Transverse colon (tissue), 4 donors: ENCODE measurements at regions not wholly inside any gene's neighbourhood (a gene's known extent, or its start where the extent isn't known, plus 50 kb on each side); places are given as distances from the start of the nearest gene placed in this dataset.
"Not testable (repeated sequence)": the region's sequence is repeated elsewhere in the genome, so short reads cannot be mapped to it uniquely, and the experiment has no call there.

Experiments used
- DNase-seq: peaks from one replicate; pipeline ENCODE4 v3.0.0-alpha.2; 2019
- H3K27ac ChIP-seq, 4 donors: fragments of 200-600 bp; sonication (generic); 2 replicates each; pipeline ENCODE4 v1.5.1; 2016 to 2018; ENCODE audit warnings: inconsistent platforms in 4 of 4
- H3K27me3 ChIP-seq: fragments of 200-600 bp; sonication (generic); 2 replicates; pipeline ENCODE4 v1.5.1; 2017; ENCODE audit warnings: inconsistent platforms
- H3K36me3 ChIP-seq, 4 donors: fragments of 200-600 bp; sonication (generic); 2 replicates each; pipeline ENCODE4 v1.5.1; 2017 to 2019; ENCODE audit warnings: inconsistent platforms in 4 of 4
- H3K4me1 ChIP-seq, 4 donors: fragments of 200-600 bp; sonication (generic); 2 replicates each; pipeline ENCODE4 v1.5.1; 2017 to 2020; ENCODE audit warnings: inconsistent platforms in 4 of 4
- H3K4me3 ChIP-seq, 4 donors: fragments of 200-600 bp; sonication (generic); 1 replicate in 1 of 4; 2 replicates in 3 of 4; pipeline versions ENCODE4 v1.5.1 to v1.6.1; 2017 to 2019; ENCODE audit warnings: inconsistent platforms in 4 of 4
- H3K9me3 ChIP-seq, 2 donors: fragments of 200-600 bp; sonication (generic); 2 replicates each; pipeline ENCODE4 v1.5.1; 2017 to 2019; ENCODE audit warnings: inconsistent platforms in 2 of 2
- CTCF ChIP-seq, 5 experiments: fragments of 200-600 bp in 3 of 5; fragments of 450-650 bp in 2 of 5; sonication (generic) in 3 of 5; IDR thresholded peaks; 1 replicate in 2 of 5; 2 replicates in 3 of 5; pipeline ENCODE4 v1.5.1; 2016 to 2017; ENCODE audit warnings: antibody characterized with exemption in 5 of 5, inconsistent platforms in 3 of 5, mild to moderate bottlenecking in 2 of 5, moderate library complexity in 1 of 5
- EP300 ChIP-seq: sonication (generic); formaldehyde crosslinking; IDR thresholded peaks from one replicate; pipeline ENCODE4 v1.6.1; 2017; ENCODE audit warnings: antibody characterized with exemption, low read depth
- POLR2A ChIP-seq: fragments of 450-650 bp; IDR thresholded peaks from one replicate; pipeline ENCODE4 v1.6.1; 2016; ENCODE audit warnings: antibody characterized with exemption, mild to moderate bottlenecking, moderate library complexity
- POLR2AphosphoS5 ChIP-seq, 3 donors: sonication (generic); formaldehyde crosslinking; IDR thresholded peaks; one replicate each; pipeline ENCODE4 v1.6.1; 2016; ENCODE audit warnings: antibody characterized with exemption in 3 of 3
- WGBS, 2 donors: methylation state at CpG; one replicate each; pipeline ENCODE4 v1.1.5; 2018; ENCODE audit warnings: low coverage in 1 of 2; 5-methylcytosine and 5-hydroxymethylcytosine counted together
- in situ Hi-C, 4 donors: fragments of 200-750 bp; cut with MboI; loops; one replicate each; pipeline versions ENCODE4 v1.15.0 to v1.15.1; 2017; ENCODE audit warnings: low sequenced_read_pairs in 3 of 4, low pct_ligation_motif_present in 1 of 4, low pct_unique_long_range_greater_than_20kb in 1 of 4
- intact Hi-C: fragments of 100-400 bp; cut with DNase I; formaldehyde crosslinking; loops from one replicate; pipeline ENCODE4 v1.15.1; 2023; ENCODE audit warnings: low total_unique reads

DNA sequence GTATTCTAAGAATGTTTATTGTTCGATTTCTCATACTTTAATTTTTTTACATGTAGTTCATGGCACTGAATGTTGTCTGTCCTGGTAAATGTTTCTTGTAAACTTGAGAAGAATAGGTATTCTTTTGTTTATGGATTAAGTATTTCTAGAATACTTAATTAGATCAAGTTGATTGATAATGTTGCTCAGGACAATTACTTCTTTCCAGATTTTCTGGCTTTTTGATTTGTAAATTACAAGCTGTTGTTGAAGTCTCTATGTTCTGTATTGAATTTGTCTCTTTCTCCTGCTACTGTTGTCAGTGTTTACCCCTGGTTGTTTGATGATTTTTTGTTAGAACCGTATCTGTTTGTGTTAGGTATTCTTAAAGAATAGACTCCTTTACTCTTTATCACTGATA is 1720.9 kb upstream of the AGA start:
- 69 to 71% methylated on average over 2 of the region's 2 CpGs for WGBS, 2 donors
- no peaks in the 10 kb centered on the region for H3K27me3 ChIP-seq
- no peaks in the 10 kb centered on the region for H3K4me1 ChIP-seq
- H3K9me3 ChIP-seq, result no peaks in the 10 kb centered on the region
- intact Hi-C loops, result no loop called here
- in situ Hi-C loops, result no loop called here
- H3K4me3 ChIP-seq, result no peak overlapping the region
- no peaks in the 10 kb centered on the region for H3K36me3 ChIP-seq
- H3K27ac ChIP-seq, result no peak overlapping the region
- no peak for DNase-seq
- TF ChIP-seq POLR2A (no peak), POLR2AphosphoS5 (IDR thresholded peaks at IDR 0.05) (no peak), CTCF (IDR thresholded peaks at IDR 0.05) (no peak), EP300 (no peak)

DNA sequence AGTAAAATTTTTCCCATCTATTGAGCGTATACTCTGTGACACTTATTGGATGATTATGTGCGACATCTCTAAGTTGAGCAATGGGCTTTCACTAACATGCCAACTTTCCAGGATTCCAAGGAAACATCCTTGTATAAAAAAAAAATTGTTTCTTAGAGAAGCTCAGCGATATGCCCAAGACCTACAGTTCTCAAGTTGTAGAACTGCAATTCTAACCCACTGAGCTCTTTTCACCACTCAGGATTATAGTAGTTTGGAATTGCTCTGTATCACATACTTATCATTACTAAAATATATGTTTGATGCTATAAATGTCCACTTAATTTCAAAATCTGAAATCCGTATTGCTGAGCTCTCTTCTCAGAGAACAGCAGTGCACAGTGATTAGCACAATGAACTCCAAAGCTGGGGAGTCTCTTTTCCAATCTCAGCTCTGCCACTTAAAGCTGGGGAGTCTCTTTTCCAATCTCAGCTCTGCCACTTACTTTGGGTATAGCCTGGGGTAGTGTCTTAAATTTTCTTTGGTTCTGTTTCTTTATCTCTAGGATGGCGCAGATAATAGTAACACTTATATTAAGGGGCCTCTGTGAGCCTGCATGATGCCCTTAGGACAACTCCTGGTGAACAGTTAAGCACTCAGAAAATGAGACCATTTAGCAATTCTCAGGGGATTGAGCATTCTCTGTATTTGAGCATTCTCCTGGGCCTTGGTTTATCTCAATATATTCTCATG is 1722.2 kb upstream of the AGA start:
- intact Hi-C loops, result no loop called here

DNA sequence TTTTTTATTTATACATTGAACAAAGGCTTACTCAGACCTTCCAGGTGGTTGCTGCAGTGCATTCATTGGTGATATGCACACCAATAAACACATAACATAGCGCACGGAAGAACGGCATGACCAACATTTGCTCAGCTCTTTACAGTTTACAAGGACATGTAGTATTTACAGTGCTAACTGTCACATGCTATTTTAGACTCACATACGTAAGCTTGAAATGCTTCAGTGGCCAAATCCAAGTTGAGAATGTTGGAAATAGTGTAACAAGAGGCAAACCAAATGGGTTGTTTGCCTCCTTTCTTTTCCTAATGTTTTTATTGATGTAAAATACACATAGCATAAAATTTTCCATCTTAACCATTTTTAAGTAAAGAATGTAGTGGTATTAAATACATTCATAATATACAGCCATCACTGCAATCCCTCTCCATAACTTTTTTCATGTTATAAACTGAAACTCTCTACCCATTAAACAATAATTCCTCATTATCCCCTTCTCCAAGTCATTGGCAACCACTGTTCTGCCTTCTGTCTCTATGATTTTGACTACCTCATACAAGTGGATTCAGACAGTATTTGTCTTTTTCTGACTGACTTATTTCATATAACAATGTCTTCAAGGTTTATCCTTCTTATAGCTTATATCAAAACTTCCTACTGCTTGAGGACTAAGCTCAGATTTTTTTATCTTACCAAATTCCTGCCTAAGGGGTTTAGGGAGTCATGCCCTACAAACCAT is 1722.9 kb upstream of the AGA start:
- no peaks in the 10 kb centered on the region for H3K36me3 ChIP-seq
- H3K27ac ChIP-seq, result no peak overlapping the region
- WGBS, 2 donors, result 84 to 97% methylated on average over 4 of the region's 4 CpGs
- intact Hi-C loops, result no loop called here
- in situ Hi-C loops, result no loop called here
- no peaks in the 10 kb centered on the region for H3K9me3 ChIP-seq
- no peak for DNase-seq
- no peak for TF ChIP-seq POLR2A
- no peak overlapping the region for H3K4me3 ChIP-seq
- H3K27me3 ChIP-seq, result no peaks in the 10 kb centered on the region
- H3K4me1 ChIP-seq, result no peaks in the 10 kb centered on the region

More for the DNA sequence above, 1722.2 kb upstream of the AGA start:
- H3K27ac ChIP-seq, result no peak overlapping the region
- no peaks in the 10 kb centered on the region for H3K9me3 ChIP-seq
- no peaks in the 10 kb centered on the region for H3K27me3 ChIP-seq
- no peaks in the 10 kb centered on the region for H3K4me1 ChIP-seq
- TF ChIP-seq POLR2A (no peak), POLR2AphosphoS5 (IDR thresholded peaks at IDR 0.05) (no peak), CTCF (IDR thresholded peaks at IDR 0.05) (no peak), EP300 (no peak)
- DNase-seq, result no peak
- no peak overlapping the region for H3K4me3 ChIP-seq
- WGBS, 2 donors, result 88 to 89% methylated on average over 5 of the region's 5 CpGs
- in situ Hi-C loops, result no loop called here
- H3K36me3 ChIP-seq, result no peaks in the 10 kb centered on the region

GRCh38 chr4:179165862-179166261 is 1723.6 kb upstream of the AGA start:
- Histone ChIP-seq H3K36me3 (no peaks in the 10 kb centered on the region), H3K27ac (no peak overlapping the region), H3K9me3 (no peaks in the 10 kb centered on the region), H3K4me1 (no peaks in the 10 kb centered on the region), H3K4me3 (no peak overlapping the region), H3K27me3 (no peaks in the 10 kb centered on the region)
- 58 to 65% methylated on average over 2 to 3 of the region's 3 CpGs for WGBS, 2 donors
- in situ Hi-C loops, result no loop called here
- no peak for TF ChIP-seq EP300
- no peak for TF ChIP-seq POLR2AphosphoS5 (IDR thresholded peaks at IDR 0.05)
- no peak for TF ChIP-seq CTCF (IDR thresholded peaks at IDR 0.05)
- TF ChIP-seq POLR2A, result no peak
- DNase-seq, result no peak
- intact Hi-C loops, result no loop called here

GRCh38 chr4:179170308-179170707 is 1728.1 kb upstream of the AGA start:
- H3K4me3 ChIP-seq, H3K27ac ChIP-seq, H3K9me3 ChIP-seq, in situ Hi-C loops, H3K27me3 ChIP-seq, H3K36me3 ChIP-seq, intact Hi-C loops, DNase-seq, H3K4me1 ChIP-seq: not testable (repeated sequence)
- WGBS, 2 donors, result 83 to 92% methylated on average over 2 to 5 of the region's 5 CpGs
